ENCODE measurements at regions not wholly inside any gene's neighbourhood (a gene's known extent, or its start where the extent isn't known, plus 50 kb on each side); places are given as distances from the start of the nearest gene placed in this dataset.

GRCh38 chr14:42421377-42422078, 814.9 kb downstream of the LRFN5 start:
- TF ChIP-seq CTCF (IDR thresholded peaks at IDR 0.05): no peak
- TF ChIP-seq POLR2A (IDR thresholded peaks at IDR 0.05): no peak
- Histone ChIP-seq H3K4me1 (no peaks in the 10 kb centered on the region), H3K27ac (no peak overlapping the region), H3K27me3 (no peaks in the 10 kb centered on the region), H3K9me3 (no peaks in the 10 kb centered on the region), H3K36me3 (no peaks in the 10 kb centered on the region), H3K4me3 (no peak overlapping the region)
- no peak for DNase-seq

- Histone ChIP-seq H3K36me3 (no peaks in the 10 kb centered on the region), H3K27ac (no peak overlapping the region), H3K4me3 (no peak overlapping the region), H3K4me1 (no peaks in the 10 kb centered on the region), H3K9me3 (no peaks in the 10 kb centered on the region), H3K27me3 (no peaks in the 10 kb centered on the region)
- DNase-seq: no peak
- TF ChIP-seq CTCF (IDR thresholded peaks at IDR 0.05) (no peak), POLR2A (IDR thresholded peaks at IDR 0.05) (no peak)
Observed at GRCh38 chr14:42420071-42420470, 813.4 kb downstream of the LRFN5 start.

- H3K4me1 ChIP-seq: no peaks in the 10 kb centered on the region
- no peaks in the 10 kb centered on the region for H3K36me3 ChIP-seq
- no peak overlapping the region for H3K27ac ChIP-seq
- no peaks in the 10 kb centered on the region for H3K9me3 ChIP-seq
- DNase-seq: no peak
- H3K4me3 ChIP-seq: no peak overlapping the region
- no peak for TF ChIP-seq POLR2A (IDR thresholded peaks at IDR 0.05)
- TF ChIP-seq CTCF (IDR thresholded peaks at IDR 0.05): no peak
- H3K27me3 ChIP-seq: no peaks in the 10 kb centered on the region
Observed at GRCh38 chr14:42407153-42407552, 800.5 kb downstream of the LRFN5 start.

- Histone ChIP-seq H3K36me3 (no peaks in the 10 kb centered on the region), H3K27ac (no peak overlapping the region), H3K4me1 (no peaks in the 10 kb centered on the region), H3K4me3 (no peak overlapping the region), H3K27me3 (no peaks in the 10 kb centered on the region), H3K9me3 (no peaks in the 10 kb centered on the region)
- DNase-seq: no peak
- no peak for TF ChIP-seq CTCF (IDR thresholded peaks at IDR 0.05)
Observed at GRCh38 chr14:42391146-42391834, 784.6 kb downstream of the LRFN5 start.

GRCh38 chr14:42378880-42379279, 772.2 kb downstream of the LRFN5 start:
- Histone ChIP-seq H3K27ac (no peak overlapping the region), H3K9me3 (no peaks in the 10 kb centered on the region), H3K36me3 (no peaks in the 10 kb centered on the region), H3K4me1 (no peaks in the 10 kb centered on the region), H3K4me3 (no peak overlapping the region), H3K27me3 (no peaks in the 10 kb centered on the region)
- no peak for DNase-seq
- TF ChIP-seq POLR2A (IDR thresholded peaks at IDR 0.05): no peak
- no peak for TF ChIP-seq CTCF (IDR thresholded peaks at IDR 0.05)
